GM23338 (cell line): ENCODE measurements at regions not wholly inside any gene's neighbourhood (a gene's known extent, or its start where the extent isn't known, plus 50 kb on each side); places are given as distances from the start of the nearest gene placed in this dataset.

Source experiments
- CREB1 ChIP-seq: fragments of 250-450 bp; sonication (Bioruptor Pico); IDR thresholded peaks from 2 replicates; pipeline ENCODE4 v1.5.0; 2020; ENCODE audit warnings: low read depth, mild to moderate bottlenecking, moderate library complexity
- EZH2 ChIP-seq: fragments of 200-600 bp; sonication (generic); IDR thresholded peaks from one replicate; pipeline ENCODE4 v1.8.0; 2017; ENCODE audit warnings: antibody characterized with exemption, mild to moderate bottlenecking, low read depth; ENCODE audit not compliant: unreplicated experiment
- EZH2phosphoT487 ChIP-seq: fragments of 200-600 bp; sonication (generic); IDR thresholded peaks from one replicate; pipeline ENCODE4 v1.8.1; 2018; ENCODE audit warnings: antibody characterized with exemption; ENCODE audit not compliant: unreplicated experiment
- JUNB ChIP-seq: IDR thresholded peaks from one replicate; pipeline ENCODE4 v1.6.1; 2016; ENCODE audit warnings: antibody characterized with exemption; ENCODE audit not compliant: unreplicated experiment
- NANOG ChIP-seq: IDR thresholded peaks from 2 replicates; pipeline ENCODE4 v1.6.1; 2016; ENCODE audit warnings: antibody characterized with exemption, borderline replicate concordance
- POLR2AphosphoS5 ChIP-seq: IDR thresholded peaks from 2 replicates; pipeline ENCODE4 v1.6.1; 2016; ENCODE audit warnings: antibody characterized with exemption, low read depth
- STAT1 ChIP-seq: IDR thresholded peaks from one replicate; pipeline ENCODE4 v1.6.1; 2016; ENCODE audit warnings: antibody characterized with exemption; ENCODE audit not compliant: unreplicated experiment
- ZNF114 ChIP-seq: fragments of 250-450 bp; sonication (Bioruptor Pico); IDR thresholded peaks from 2 replicates; pipeline ENCODE4 v1.5.0; 2020; ENCODE audit warnings: mild to moderate bottlenecking, moderate library complexity
- ZNF331 ChIP-seq: fragments of 250-450 bp; sonication (Bioruptor Pico); IDR thresholded peaks from 2 replicates; pipeline ENCODE4 v1.5.0; 2020; ENCODE audit warnings: low read depth, mild to moderate bottlenecking, moderate library complexity
- TF ChIP-seq, protein P1 (sequence below), 2 experiments: fragments of 200-600 bp in 1 of 2; sonication (generic) in 1 of 2; conservative IDR thresholded peaks; 2 replicates each; pipeline versions ENCODE4 v1.5.1 to v1.6.1; 2016 to 2017; ENCODE audit warnings: antibody characterized with exemption in 2 of 2, low read depth in 2 of 2, mild to moderate bottlenecking in 2 of 2, moderate library complexity in 1 of 2
- TF ChIP-seq, protein P2 (sequence below): IDR thresholded peaks from 2 replicates; pipeline ENCODE4 v1.6.1; 2016; ENCODE audit warnings: antibody characterized with exemption
- TF ChIP-seq, protein P3 (sequence below): IDR thresholded peaks from one replicate; pipeline ENCODE4 v1.6.1; 2018; ENCODE audit warnings: antibody characterized with exemption; ENCODE audit not compliant: unreplicated experiment
- TF ChIP-seq, protein P4 (sequence below): fragments of 250-450 bp; sonication (Bioruptor Pico); IDR thresholded peaks from 2 replicates; pipeline ENCODE4 v1.5.0; 2020; ENCODE audit warnings: mild to moderate bottlenecking, moderate library complexity

DNA sequence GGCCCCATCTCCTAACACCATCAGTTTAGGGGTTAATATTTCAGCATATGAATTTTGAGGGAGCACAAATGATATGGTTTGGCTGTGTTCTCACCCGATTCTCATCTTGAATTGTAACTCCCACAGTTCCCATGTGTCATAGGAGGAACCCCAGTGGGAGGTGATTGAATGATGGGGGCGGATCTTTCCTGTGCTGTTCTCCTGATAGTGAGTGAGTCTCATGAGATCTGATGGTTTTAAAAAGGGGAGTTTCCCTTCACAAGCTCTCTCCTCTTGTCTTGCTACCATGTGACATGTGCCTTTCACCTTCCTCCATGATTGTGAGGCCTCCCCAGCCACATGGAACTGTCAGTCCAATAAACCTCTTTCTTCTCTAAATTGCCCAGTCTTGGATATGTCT, 73.8 kb upstream of the TJP1 start:
- TF ChIP-seq EZH2, result no peak
- TF ChIP-seq, protein P1, sequence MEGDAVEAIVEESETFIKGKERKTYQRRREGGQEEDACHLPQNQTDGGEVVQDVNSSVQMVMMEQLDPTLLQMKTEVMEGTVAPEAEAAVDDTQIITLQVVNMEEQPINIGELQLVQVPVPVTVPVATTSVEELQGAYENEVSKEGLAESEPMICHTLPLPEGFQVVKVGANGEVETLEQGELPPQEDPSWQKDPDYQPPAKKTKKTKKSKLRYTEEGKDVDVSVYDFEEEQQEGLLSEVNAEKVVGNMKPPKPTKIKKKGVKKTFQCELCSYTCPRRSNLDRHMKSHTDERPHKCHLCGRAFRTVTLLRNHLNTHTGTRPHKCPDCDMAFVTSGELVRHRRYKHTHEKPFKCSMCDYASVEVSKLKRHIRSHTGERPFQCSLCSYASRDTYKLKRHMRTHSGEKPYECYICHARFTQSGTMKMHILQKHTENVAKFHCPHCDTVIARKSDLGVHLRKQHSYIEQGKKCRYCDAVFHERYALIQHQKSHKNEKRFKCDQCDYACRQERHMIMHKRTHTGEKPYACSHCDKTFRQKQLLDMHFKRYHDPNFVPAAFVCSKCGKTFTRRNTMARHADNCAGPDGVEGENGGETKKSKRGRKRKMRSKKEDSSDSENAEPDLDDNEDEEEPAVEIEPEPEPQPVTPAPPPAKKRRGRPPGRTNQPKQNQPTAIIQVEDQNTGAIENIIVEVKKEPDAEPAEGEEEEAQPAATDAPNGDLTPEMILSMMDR (conservative IDR thresholded peaks at IDR 0.05; ENCODE audit: low read depth in 2 of 2), result no peak
- no peak for TF ChIP-seq EZH2phosphoT487
- TF ChIP-seq, protein P2, sequence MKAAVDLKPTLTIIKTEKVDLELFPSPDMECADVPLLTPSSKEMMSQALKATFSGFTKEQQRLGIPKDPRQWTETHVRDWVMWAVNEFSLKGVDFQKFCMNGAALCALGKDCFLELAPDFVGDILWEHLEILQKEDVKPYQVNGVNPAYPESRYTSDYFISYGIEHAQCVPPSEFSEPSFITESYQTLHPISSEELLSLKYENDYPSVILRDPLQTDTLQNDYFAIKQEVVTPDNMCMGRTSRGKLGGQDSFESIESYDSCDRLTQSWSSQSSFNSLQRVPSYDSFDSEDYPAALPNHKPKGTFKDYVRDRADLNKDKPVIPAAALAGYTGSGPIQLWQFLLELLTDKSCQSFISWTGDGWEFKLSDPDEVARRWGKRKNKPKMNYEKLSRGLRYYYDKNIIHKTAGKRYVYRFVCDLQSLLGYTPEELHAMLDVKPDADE, result no peak
- TF ChIP-seq, protein P3, sequence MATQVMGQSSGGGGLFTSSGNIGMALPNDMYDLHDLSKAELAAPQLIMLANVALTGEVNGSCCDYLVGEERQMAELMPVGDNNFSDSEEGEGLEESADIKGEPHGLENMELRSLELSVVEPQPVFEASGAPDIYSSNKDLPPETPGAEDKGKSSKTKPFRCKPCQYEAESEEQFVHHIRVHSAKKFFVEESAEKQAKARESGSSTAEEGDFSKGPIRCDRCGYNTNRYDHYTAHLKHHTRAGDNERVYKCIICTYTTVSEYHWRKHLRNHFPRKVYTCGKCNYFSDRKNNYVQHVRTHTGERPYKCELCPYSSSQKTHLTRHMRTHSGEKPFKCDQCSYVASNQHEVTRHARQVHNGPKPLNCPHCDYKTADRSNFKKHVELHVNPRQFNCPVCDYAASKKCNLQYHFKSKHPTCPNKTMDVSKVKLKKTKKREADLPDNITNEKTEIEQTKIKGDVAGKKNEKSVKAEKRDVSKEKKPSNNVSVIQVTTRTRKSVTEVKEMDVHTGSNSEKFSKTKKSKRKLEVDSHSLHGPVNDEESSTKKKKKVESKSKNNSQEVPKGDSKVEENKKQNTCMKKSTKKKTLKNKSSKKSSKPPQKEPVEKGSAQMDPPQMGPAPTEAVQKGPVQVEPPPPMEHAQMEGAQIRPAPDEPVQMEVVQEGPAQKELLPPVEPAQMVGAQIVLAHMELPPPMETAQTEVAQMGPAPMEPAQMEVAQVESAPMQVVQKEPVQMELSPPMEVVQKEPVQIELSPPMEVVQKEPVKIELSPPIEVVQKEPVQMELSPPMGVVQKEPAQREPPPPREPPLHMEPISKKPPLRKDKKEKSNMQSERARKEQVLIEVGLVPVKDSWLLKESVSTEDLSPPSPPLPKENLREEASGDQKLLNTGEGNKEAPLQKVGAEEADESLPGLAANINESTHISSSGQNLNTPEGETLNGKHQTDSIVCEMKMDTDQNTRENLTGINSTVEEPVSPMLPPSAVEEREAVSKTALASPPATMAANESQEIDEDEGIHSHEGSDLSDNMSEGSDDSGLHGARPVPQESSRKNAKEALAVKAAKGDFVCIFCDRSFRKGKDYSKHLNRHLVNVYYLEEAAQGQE, result no peak
- TF ChIP-seq POLR2AphosphoS5, result no peak
- TF ChIP-seq, protein P4, sequence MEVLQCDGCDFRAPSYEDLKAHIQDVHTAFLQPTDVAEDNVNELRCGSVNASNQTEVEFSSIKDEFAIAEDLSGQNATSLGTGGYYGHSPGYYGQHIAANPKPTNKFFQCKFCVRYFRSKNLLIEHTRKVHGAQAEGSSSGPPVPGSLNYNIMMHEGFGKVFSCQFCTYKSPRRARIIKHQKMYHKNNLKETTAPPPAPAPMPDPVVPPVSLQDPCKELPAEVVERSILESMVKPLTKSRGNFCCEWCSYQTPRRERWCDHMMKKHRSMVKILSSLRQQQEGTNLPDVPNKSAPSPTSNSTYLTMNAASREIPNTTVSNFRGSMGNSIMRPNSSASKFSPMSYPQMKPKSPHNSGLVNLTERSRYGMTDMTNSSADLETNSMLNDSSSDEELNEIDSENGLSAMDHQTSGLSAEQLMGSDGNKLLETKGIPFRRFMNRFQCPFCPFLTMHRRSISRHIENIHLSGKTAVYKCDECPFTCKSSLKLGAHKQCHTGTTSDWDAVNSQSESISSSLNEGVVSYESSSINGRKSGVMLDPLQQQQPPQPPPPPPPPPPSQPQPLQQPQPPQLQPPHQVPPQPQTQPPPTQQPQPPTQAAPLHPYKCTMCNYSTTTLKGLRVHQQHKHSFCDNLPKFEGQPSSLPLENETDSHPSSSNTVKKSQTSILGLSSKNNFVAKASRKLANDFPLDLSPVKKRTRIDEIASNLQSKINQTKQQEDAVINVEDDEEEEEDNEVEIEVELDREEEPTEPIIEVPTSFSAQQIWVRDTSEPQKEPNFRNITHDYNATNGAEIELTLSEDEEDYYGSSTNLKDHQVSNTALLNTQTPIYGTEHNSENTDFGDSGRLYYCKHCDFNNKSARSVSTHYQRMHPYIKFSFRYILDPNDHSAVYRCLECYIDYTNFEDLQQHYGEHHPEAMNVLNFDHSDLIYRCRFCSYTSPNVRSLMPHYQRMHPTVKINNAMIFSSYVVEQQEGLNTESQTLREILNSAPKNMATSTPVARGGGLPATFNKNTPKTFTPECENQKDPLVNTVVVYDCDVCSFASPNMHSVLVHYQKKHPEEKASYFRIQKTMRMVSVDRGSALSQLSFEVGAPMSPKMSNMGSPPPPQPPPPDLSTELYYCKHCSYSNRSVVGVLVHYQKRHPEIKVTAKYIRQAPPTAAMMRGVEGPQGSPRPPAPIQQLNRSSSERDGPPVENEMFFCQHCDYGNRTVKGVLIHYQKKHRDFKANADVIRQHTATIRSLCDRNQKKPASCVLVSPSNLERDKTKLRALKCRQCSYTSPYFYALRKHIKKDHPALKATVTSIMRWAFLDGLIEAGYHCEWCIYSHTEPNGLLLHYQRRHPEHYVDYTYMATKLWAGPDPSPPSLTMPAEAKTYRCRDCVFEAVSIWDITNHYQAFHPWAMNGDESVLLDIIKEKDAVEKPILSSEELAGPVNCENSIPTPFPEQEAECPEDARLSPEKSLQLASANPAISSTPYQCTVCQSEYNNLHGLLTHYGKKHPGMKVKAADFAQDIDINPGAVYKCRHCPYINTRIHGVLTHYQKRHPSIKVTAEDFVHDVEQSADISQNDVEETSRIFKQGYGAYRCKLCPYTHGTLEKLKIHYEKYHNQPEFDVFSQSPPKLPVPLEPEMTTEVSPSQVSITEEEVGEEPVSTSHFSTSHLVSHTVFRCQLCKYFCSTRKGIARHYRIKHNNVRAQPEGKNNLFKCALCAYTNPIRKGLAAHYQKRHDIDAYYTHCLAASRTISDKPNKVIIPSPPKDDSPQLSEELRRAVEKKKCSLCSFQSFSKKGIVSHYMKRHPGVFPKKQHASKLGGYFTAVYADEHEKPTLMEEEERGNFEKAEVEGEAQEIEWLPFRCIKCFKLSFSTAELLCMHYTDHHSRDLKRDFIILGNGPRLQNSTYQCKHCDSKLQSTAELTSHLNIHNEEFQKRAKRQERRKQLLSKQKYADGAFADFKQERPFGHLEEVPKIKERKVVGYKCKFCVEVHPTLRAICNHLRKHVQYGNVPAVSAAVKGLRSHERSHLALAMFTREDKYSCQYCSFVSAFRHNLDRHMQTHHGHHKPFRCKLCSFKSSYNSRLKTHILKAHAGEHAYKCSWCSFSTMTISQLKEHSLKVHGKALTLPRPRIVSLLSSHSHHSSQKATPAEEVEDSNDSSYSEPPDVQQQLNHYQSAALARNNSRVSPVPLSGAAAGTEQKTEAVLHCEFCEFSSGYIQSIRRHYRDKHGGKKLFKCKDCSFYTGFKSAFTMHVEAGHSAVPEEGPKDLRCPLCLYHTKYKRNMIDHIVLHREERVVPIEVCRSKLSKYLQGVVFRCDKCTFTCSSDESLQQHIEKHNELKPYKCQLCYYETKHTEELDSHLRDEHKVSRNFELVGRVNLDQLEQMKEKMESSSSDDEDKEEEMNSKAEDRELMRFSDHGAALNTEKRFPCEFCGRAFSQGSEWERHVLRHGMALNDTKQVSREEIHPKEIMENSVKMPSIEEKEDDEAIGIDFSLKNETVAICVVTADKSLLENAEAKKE (CRISPR knock-in tag), result no peak
- no peak for TF ChIP-seq ZNF114
- no peak for TF ChIP-seq CREB1 (CRISPR knock-in tag)
- TF ChIP-seq STAT1, result no peak
- TF ChIP-seq NANOG, result no peak
- no peak for TF ChIP-seq ZNF331 (CRISPR knock-in tag)
- no peak for TF ChIP-seq JUNB
